Activated B cell treated with CpG ODN at 0.5 μM for 24 hours (primary cell): ENCODE measurements at regions not wholly inside any gene's neighbourhood (a gene's known extent, or its start where the extent isn't known, plus 50 kb on each side); places are given as distances from the start of the nearest gene placed in this dataset.

Experiments used
- ATAC-seq: fragments of 200-7000 bp; cut with Tn5 transposase; one replicate; pipeline ENCODE4 v1.10.0; 2021; ENCODE audit warnings: low read depth, mild to moderate bottlenecking, moderate library complexity
- CTCF ChIA-PET: fragments of 350-600 bp; sonication (Branson Sonifier 250); formaldehyde crosslinking; loops from one replicate; lab custom pipeline; 2021; ENCODE audit warnings: antibody characterized with exemption; lab: Charles Lee
- POLR2A ChIA-PET: fragments of 350-600 bp; sonication (Branson Sonifier 250); formaldehyde crosslinking; loops from one replicate; lab custom pipeline; 2021; ENCODE audit warnings: antibody characterized with exemption; lab: Charles Lee
- DNase-seq: peaks from one replicate; pipeline ENCODE4 v3.0.0; 2022
- H3K27ac Mint-ChIP-seq: one replicate; pipeline ENCODE4 v1.8.0; 2020; ENCODE audit warnings: mixed read lengths
- H3K27me3 Mint-ChIP-seq: one replicate; pipeline ENCODE4 v1.8.0; 2021; ENCODE audit warnings: mixed read lengths
- H3K36me3 Mint-ChIP-seq: one replicate; pipeline ENCODE4 v1.8.0; 2021; ENCODE audit warnings: low read depth, mixed read lengths
- H3K4me1 Mint-ChIP-seq: one replicate; pipeline ENCODE4 v1.8.0; 2021; ENCODE audit warnings: mixed read lengths
- H3K4me3 Mint-ChIP-seq: one replicate; pipeline ENCODE4 v1.8.0; 2020; ENCODE audit warnings: mild to moderate bottlenecking, mixed read lengths
- H3K9me3 Mint-ChIP-seq: one replicate; pipeline ENCODE4 v1.8.0; 2020; ENCODE audit warnings: mixed read lengths
- CTCF ChIP-seq: fragments of 200-600 bp; IDR thresholded peaks from one replicate; pipeline ENCODE4 v1.8.0; 2022; ENCODE audit warnings: antibody characterized with exemption, mild to moderate bottlenecking
- intact Hi-C: fragments of 100-400 bp; cut with micrococcal nuclease; formaldehyde crosslinking; loops from one replicate; pipeline ENCODE4 v1.15.1; 2024

- intact Hi-C loops = no loop called here
- no peaks in the 10 kb centered on the region for H3K36me3 Mint-ChIP-seq
- H3K4me3 Mint-ChIP-seq = no peak overlapping the region
- ChIA-PET POLR2A (no interaction called here), CTCF (no interaction called here)
- no peak overlapping the region for H3K27ac Mint-ChIP-seq
- ATAC-seq (no peak), DNase-seq (no peak)
- no peaks in the 10 kb centered on the region for H3K27me3 Mint-ChIP-seq
- no peaks in the 10 kb centered on the region for H3K9me3 Mint-ChIP-seq
- H3K4me1 Mint-ChIP-seq = no peaks in the 10 kb centered on the region
- TF ChIP-seq CTCF = no peak
Observed at GRCh38 chrX:107574054-107574683, 54.1 kb upstream of the PRPS1 start.

DNA sequence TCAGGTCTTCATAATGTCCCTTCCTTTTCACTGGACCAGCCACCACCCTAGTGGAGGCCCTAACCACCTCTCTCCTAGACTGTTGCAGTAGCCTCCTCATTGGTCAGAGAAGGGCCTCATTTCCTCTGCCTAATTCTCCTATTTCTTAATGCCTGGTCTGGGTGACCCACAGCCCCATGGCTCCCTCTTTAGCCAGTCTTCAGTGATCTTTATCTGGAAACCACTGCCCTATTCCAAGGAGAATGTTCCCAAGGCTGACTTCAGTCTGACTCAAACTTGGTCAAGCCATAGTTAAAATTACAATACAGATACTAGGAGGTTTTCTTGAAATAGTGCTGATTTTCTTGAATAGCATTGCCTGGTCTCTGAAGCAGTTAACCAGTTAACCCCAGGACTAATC lies 53.6 kb upstream of the PRPS1 start:
- H3K4me3 Mint-ChIP-seq = no peak overlapping the region
- H3K36me3 Mint-ChIP-seq = no peaks in the 10 kb centered on the region
- ATAC-seq (no peak), DNase-seq (no peak)
- TF ChIP-seq CTCF = no peak
- ChIA-PET POLR2A (no interaction called here), CTCF (no interaction called here)
- H3K9me3 Mint-ChIP-seq = no peaks in the 10 kb centered on the region
- no peaks in the 10 kb centered on the region for H3K27me3 Mint-ChIP-seq
- H3K4me1 Mint-ChIP-seq = no peaks in the 10 kb centered on the region
- no peak overlapping the region for H3K27ac Mint-ChIP-seq
- intact Hi-C loops = no loop called here

- ChIA-PET CTCF (no interaction called here), POLR2A (no interaction called here)
- intact Hi-C loops = loop anchor here (1.0 kb wide), 1 partner anchor 28 kb away; no protein-coding TSS in a partner anchor
- no peaks in the 10 kb centered on the region for H3K36me3 Mint-ChIP-seq
- no peak for DNase-seq
- no peaks in the 10 kb centered on the region for H3K9me3 Mint-ChIP-seq
- no peaks in the 10 kb centered on the region for H3K4me1 Mint-ChIP-seq
- H3K4me3 Mint-ChIP-seq = no peak overlapping the region
- no peaks in the 10 kb centered on the region for H3K27me3 Mint-ChIP-seq
- no peak overlapping the region for H3K27ac Mint-ChIP-seq
- no peak for ATAC-seq
- no peak for TF ChIP-seq CTCF
Observed at GRCh38 chrX:107576392-107576791, 51.9 kb upstream of the PRPS1 start.

DNA sequence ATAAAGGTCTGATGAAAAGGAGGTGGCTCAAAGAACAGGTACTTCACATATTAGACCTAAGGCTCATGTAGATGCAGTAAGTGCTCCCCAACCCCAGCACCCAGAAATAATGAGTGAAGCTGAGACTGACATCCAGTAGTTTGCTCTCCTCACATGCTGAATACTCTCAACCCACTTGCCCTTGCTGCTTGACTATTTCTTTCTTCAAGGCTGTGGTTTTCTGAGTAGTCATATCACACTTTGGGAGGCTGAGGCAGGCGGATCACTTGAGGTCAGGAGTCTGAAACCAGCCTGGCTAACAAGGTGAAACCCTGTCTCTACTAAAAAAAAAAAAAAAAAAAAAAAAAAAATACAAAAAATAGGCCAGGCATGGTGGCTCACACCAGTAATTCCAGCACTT lies 51.5 kb upstream of the PRPS1 start:
- CTCF ChIA-PET = no interaction called here
- POLR2A ChIA-PET = no interaction called here
- Mint-ChIP-seq H3K36me3 (peaks cover 4% of the 10 kb centered on the region), H3K27me3 (no peaks in the 10 kb centered on the region), H3K27ac (no peak overlapping the region), H3K9me3 (no peaks in the 10 kb centered on the region), H3K4me3 (no peak overlapping the region), H3K4me1 (no peaks in the 10 kb centered on the region)
- DNase-seq (no peak), ATAC-seq (no peak)
- intact Hi-C loops = loop anchor here (1.0 kb wide), 1 partner anchor 29 kb away; no protein-coding TSS in a partner anchor
- no peak for TF ChIP-seq CTCF

- Mint-ChIP-seq H3K4me3 (no peak overlapping the region), H3K9me3 (no peaks in the 10 kb centered on the region), H3K36me3 (peaks cover 7% of the 10 kb centered on the region), H3K27me3 (no peaks in the 10 kb centered on the region), H3K4me1 (no peaks in the 10 kb centered on the region), H3K27ac (no peak overlapping the region)
- intact Hi-C loops = no loop called here
- ATAC-seq = no peak
- CTCF ChIA-PET = no interaction called here
- no peak for TF ChIP-seq CTCF
- POLR2A ChIA-PET = no interaction called here
- no peak for DNase-seq
Observed at GRCh38 chrX:107577933-107578332, 50.4 kb upstream of the PRPS1 start.
